ENCODE measurements at regions not wholly inside any gene's neighbourhood (a gene's known extent, or its start where the extent isn't known, plus 50 kb on each side); places are given as distances from the start of the nearest gene placed in this dataset.

DNA sequence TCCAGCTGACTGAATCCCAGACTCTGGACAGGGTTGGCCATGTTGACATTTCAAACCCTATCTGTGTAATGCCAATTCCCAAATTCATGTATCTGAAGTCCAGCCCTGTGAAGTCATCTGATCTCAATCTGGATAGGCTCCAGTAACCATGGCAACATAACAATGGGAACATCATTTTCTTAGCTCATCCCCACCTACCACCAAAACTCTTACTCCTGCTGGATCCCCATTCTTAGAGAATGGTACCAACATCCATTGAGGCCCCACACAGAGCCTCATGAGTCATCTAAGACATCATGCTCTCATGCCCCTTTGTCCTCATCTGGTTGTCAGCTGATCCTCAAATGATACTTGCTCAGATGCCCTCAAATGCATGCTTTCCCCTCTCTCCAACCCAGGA is 58.9 kb upstream of the TEX51 start:
- TF ChIP-seq, protein P1, sequence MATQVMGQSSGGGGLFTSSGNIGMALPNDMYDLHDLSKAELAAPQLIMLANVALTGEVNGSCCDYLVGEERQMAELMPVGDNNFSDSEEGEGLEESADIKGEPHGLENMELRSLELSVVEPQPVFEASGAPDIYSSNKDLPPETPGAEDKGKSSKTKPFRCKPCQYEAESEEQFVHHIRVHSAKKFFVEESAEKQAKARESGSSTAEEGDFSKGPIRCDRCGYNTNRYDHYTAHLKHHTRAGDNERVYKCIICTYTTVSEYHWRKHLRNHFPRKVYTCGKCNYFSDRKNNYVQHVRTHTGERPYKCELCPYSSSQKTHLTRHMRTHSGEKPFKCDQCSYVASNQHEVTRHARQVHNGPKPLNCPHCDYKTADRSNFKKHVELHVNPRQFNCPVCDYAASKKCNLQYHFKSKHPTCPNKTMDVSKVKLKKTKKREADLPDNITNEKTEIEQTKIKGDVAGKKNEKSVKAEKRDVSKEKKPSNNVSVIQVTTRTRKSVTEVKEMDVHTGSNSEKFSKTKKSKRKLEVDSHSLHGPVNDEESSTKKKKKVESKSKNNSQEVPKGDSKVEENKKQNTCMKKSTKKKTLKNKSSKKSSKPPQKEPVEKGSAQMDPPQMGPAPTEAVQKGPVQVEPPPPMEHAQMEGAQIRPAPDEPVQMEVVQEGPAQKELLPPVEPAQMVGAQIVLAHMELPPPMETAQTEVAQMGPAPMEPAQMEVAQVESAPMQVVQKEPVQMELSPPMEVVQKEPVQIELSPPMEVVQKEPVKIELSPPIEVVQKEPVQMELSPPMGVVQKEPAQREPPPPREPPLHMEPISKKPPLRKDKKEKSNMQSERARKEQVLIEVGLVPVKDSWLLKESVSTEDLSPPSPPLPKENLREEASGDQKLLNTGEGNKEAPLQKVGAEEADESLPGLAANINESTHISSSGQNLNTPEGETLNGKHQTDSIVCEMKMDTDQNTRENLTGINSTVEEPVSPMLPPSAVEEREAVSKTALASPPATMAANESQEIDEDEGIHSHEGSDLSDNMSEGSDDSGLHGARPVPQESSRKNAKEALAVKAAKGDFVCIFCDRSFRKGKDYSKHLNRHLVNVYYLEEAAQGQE (IDR thresholded peaks at IDR 0.05) = no peak
- TF ChIP-seq CEBPB (IDR thresholded peaks at IDR 0.05) (no peak), POLR2A (IDR thresholded peaks at IDR 0.05; ENCODE audit: low read length) (no peak), POLR2AphosphoS2 (conservative IDR thresholded peaks at IDR 0.05; ENCODE audit: low read length) (no peak), EP300 (IDR thresholded peaks at IDR 0.05) (no peak), GATA3 (IDR thresholded peaks at IDR 0.05; ENCODE audit: borderline replicate concordance) (no peak), JUN (IDR thresholded peaks at IDR 0.05) (no peak), RNF2 (IDR thresholded peaks at IDR 0.05; ENCODE audit: borderline replicate concordance, low read depth) (no peak)
- TF ChIP-seq, protein P2, sequence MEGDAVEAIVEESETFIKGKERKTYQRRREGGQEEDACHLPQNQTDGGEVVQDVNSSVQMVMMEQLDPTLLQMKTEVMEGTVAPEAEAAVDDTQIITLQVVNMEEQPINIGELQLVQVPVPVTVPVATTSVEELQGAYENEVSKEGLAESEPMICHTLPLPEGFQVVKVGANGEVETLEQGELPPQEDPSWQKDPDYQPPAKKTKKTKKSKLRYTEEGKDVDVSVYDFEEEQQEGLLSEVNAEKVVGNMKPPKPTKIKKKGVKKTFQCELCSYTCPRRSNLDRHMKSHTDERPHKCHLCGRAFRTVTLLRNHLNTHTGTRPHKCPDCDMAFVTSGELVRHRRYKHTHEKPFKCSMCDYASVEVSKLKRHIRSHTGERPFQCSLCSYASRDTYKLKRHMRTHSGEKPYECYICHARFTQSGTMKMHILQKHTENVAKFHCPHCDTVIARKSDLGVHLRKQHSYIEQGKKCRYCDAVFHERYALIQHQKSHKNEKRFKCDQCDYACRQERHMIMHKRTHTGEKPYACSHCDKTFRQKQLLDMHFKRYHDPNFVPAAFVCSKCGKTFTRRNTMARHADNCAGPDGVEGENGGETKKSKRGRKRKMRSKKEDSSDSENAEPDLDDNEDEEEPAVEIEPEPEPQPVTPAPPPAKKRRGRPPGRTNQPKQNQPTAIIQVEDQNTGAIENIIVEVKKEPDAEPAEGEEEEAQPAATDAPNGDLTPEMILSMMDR (IDR thresholded peaks at IDR 0.05) = no peak
